Stimulated activated CD8-positive, alpha-beta memory T cell treated with anti-CD3 and anti-CD28 coated beads, Interleukin-15, amount 100 ng/mL, for 48 hours (primary cell): ENCODE measurements at regions not wholly inside any gene's neighbourhood (a gene's known extent, or its start where the extent isn't known, plus 50 kb on each side); places are given as distances from the start of the nearest gene placed in this dataset.

Experiments
- DNase-seq, 2 donors: peaks; one replicate each; pipeline ENCODE4 v3.0.0-alpha.2; 2020; ENCODE audit warnings: low read depth in 2 of 2

DNA sequence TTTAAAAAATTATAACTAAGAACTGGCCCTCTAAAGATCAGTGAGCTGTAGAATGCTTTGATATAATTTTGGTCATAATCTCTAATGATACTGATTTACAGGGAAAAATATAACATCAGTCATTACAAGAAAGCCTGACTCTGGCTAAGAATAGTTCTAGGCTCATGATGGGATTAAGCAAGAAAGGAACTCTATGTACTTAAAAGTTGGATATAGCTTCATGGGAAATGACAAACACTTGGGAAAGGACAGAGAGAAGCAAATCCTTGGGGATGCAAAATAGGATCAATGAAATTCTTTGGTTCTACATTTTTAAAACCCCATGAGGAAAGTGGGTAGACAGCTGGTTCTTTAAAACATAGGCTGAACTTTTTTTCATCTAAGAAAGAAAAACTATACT, 472.7 kb upstream of the NR2F2 start:
- no peak for DNase-seq

GRCh38 chr15:95860406-95860805, 470.1 kb upstream of the NR2F2 start:
- DNase-seq, result no peak

GRCh38 chr15:95864467-95864886, 466.0 kb upstream of the NR2F2 start:
- DNase-seq, result no peak

- DNase-seq, result no peak
Measured at GRCh38 chr15:95865330-95865739, 465.2 kb upstream of the NR2F2 start.

GRCh38 chr15:95866711-95867440, 463.6 kb upstream of the NR2F2 start:
- no peak for DNase-seq

DNA sequence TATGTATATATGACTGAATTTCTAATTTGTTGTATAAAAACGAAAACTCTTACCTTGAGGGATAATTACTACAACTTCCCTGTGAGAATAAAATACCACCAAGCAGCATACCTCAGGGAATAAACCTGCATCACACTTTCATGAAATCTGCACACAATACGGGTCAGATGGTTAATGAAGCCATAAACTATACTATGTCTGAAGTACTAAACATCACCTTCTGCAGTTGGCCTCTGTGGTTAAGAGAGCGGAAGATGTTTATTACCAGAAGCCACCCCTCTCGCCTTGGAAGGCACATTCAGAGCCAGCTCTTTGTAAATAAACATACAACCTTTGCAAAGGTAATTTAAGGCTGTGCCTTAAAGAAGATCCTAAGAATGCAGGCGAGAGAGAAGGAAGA, 462.1 kb upstream of the NR2F2 start:
- DNase-seq, result no peak

DNA sequence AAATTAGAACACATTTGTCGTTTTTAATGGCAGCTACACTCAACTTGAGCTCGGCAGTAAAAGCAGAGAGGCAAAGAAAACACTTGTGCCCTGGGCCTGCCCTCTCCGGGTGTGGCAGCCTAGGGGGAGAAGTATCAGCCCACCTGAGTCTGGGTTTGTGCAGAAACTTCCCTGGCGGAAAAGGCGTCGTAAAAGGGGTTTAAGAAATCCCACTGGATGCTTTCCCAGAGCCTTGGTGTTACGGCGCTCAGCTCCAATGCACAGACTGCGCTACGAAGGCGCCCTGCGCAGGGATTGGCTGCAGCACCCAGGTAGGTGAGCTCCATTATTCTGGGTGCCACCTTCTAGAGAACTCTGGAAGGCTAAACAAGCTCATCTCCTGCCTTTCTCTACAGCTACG, 461.5 kb upstream of the NR2F2 start:
- DNase-seq, result no peak

GRCh38 chr15:95869920-95870319, 460.6 kb upstream of the NR2F2 start:
- no peak for DNase-seq

DNA sequence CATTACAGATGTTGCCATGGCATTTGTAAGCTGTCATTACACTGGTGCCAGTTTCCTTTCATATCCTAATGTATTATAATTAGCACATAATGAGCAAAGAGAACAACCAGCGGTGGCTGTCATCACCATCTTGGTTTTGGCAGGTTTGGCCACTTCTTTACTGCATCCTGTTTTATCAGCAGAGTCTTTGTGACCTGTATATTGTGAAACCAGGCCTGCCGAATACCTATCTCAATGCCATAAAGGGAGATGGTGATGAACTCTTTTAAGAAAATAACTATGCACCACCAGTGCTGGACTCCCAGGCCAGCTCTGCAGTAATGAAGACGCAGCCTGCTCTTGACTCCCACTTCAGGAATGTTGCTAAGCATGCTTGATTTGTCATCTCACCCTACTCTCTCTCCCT, 458.1 kb upstream of the NR2F2 start:
- DNase-seq, result no peak

DNA sequence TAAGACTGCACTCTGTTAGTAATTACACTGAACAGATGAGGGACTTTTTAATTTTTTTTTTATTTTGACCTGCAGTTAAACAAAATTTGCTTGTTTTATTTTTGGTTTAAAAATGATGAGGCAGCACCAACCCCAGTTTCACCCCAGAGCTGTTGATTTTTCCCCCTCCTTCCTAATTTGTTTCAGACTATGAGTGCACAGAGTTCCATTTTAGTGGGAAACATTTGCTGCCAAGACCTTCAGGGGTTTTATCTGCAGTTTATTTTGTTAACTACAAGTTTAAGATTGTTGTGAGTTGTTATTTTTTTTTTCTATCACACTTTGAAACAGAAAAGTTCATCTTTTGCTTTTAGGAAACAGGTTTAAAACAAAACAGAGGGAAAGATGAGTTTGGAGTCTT, 455.9 kb upstream of the NR2F2 start:
- DNase-seq, result no peak

DNA sequence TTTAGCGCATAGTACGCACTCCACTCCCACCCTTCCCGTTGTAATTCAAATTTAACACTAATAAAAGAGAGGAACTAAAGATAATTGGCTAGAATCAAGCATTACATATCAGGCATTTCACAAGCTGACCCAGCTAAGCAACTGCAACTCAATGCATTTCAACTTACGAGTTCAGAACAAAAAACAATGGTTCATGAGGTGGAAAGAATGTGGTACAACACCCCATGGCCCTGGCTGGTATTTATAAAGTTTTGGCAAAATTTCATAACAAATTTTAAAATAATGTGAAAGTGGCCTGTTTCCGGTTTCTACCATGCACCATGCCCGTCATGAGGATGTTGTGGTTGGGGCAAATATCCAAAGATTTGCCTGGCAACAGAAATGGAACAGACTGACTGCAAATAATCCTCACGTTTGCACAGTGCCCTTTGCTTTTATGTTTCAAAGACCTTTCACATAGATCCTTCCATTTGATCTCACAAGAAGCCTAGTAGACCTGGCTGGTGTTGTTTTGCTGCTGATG, 455.3 kb upstream of the NR2F2 start:
- DNase-seq, result no peak

DNA sequence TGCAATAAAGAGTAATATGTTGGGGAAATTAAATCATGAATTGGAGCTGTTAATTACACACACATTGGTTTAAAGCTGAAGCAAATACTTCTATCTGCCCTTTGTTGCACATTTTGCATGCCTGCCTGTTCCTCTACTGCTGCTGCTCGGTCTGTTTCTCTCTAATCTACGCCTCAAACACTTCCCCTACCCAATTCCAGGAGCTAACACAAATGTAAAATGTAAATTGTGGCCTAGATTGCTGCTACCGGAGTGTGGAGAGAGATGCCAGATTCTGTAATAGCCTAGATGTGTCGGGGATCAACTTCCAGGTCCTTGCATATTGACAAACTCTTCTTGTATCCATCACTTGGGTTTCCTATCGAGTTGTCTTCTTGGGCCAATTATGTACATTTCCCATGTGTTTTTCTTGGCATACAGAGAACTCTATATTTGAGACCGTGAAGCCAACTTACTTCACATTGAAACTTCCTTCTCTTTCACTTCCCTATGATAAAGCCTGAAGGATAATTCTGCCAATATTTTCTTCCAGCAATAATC, 450.4 kb upstream of the NR2F2 start:
- DNase-seq, result no peak

GRCh38 chr15:95880630-95881029, 449.9 kb upstream of the NR2F2 start:
- no peak for DNase-seq

DNA sequence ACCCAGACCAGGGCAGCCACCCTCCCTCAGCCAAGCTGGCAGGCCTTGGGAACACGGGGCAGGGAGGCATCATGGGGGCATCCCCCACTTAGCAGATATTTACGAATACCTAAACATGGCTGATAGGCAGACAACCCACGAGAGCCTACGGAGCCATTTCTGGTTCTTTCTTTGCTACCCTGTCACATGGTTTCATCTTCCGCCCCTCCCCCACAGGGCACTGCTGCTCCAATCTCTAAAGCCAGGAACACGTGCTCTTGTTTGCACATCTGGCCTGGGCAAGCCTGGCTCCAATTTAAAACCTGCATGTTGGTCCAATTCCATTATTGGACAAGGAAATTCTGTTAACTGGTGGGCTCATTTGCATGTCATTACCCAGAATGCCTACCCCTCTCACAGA, 447.4 kb upstream of the NR2F2 start:
- DNase-seq, result no peak

- DNase-seq, result no peak
Measured at GRCh38 chr15:95884276-95884675, 446.2 kb upstream of the NR2F2 start.

GRCh38 chr15:95887666-95888390, 442.7 kb upstream of the NR2F2 start:
- no peak for DNase-seq

- no peak for DNase-seq
Measured at GRCh38 chr15:95888762-95889161, 441.7 kb upstream of the NR2F2 start.

GRCh38 chr15:95894407-95894956, 436.0 kb upstream of the NR2F2 start:
- DNase-seq, result no peak

DNA sequence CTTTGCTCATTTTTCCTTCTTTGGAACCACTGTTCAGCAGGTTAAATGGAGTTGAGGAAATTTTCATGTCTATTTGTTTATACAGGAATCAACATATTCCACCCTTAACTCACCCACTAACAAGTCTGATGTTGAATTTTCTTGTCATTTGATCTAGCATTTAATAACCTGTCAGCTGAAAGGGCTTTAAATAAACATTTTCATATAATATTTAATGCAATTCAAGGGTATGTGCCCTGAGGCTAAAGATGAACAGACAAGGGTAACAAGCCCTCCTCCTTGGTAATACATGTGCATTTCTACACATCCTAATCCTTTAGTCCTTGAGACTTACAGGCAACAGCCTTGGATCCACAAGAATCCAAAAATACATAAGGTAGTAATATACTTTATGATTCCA, 435.0 kb upstream of the NR2F2 start:
- no peak for DNase-seq

DNA sequence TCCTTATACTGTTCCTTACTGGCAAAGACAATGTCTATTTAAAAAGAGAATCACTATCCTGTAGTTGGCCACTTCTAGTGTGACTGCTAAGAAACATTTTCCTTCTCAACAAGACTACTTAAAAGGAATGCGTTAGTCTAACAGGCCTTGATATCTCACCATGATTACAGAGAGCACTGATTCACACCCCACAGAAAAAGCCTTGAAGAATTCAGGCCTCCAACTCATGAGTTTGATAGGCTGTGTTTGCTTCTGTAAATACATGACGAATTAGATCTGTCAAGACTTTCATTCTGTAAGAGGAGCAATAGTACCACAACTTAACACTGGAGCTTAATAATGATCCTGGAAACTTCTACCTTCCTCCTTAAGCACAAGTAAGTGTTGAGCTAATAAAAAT, 432.8 kb upstream of the NR2F2 start:
- no peak for DNase-seq

DNA sequence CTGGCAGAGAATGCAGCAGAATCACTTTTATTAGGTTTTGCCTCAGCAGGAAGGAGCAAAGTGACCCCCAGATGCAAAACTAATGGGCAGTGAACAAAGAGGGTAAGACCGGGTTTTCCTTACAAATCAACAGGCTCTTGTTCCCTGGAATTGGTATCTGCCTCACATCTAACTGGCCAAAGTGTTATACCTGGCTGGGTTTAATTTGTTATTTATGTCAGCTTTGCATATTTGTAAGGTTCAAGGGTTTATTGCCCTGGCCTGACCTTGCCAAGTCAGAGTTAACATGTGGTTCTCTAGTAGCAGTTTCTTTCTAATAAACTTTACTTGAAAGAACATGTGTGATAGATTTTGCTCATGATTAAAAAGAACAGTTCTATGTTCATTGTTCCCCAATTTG, 431.7 kb upstream of the NR2F2 start:
- no peak for DNase-seq

- no peak for DNase-seq
Measured at GRCh38 chr15:95901271-95901670, 429.2 kb upstream of the NR2F2 start.

DNA sequence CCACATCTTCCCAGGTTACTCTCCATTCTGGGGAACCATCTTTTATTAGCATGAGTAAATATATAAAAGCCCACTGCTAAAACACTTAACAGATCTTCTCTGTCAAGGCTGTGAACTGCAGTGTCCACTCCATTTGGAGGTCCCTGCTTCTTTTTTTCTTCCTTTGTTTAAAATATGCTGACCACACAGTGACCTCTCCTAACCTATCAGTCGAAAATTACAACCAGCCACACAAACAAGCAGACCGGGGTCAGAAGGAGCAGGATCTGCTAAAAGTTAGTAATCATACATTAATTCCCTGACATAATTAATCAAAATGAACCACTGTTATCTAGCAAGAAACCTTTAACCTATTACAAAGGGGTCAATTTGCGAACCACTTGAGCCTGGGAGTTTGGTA, 427.9 kb upstream of the NR2F2 start:
- no peak for DNase-seq
